ENCODE measurements at regions not wholly inside any gene's neighbourhood (a gene's known extent, or its start where the extent isn't known, plus 50 kb on each side); places are given as distances from the start of the nearest gene placed in this dataset.
"Not testable (repeated sequence)": the region's sequence is repeated elsewhere in the genome, so short reads cannot be mapped to it uniquely, and the experiment has no call there.

DNA sequence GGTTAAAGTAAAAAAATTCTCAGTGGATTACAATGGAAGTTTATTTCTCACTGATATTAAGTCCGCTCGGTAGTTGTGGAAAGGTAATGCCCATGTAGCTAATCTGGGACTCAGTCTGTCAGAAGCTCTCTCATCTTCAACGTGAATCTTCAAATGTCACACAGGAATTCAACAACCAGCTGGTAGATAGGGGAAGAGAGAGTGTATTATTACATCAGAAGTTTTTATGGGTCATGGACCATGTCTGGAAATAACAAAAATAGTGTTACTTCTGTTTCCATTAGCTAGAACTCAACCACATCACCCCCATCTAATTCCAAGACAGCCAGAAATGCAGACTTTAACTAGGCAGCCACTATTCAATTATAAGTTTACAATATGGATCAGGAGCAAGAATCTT is 506.1 kb upstream of the HTR2C start:
- DNase-seq, result no peak

DNA sequence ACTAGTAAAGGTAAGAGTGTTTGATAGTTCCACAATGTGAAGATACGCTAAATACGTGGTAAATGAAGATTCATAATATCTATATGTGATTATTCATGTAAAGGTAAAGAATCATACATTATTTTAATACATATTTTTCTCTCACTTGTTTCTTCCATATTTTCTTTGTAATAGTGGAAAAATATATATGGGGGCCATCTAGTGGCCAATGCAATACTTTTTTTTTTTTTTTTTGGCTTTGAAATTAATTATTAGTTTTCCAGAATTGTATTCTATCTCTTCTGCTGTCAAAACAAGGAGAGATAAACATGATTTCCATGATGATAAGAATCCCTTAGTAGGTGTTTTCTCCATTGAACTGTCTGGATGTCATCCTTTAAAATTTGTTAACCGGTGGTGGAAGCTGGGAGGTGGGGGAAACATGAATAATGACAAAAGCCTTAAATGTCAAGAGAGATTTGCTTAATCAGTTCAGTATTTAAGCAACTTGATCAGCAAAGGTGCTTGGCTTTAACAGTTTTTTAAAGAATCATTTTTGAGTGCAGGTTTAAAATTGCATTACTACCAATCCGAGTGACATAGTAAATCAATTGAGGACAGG is 508.7 kb upstream of the HTR2C start:
- DNase-seq, result no peak

DNA sequence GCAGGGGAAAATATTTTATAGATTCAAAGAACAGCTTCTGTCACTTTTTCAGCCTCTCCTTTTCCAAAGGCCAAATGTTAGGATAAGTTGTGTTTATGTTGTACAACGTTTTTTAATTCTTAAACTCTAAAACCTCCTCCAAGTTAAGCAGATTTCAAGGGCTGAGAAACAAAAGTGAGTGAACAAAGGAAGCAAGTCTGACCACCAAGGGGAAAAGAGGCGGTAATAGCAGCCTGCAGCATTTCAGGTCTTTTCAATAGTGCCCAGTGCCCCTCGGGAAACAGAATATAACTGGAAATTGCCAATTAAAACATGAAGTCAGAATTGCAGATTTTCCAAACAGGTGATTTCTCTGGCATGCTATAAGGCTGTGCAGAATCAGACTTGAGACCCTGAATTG is 510.0 kb upstream of the HTR2C start:
- no peak for DNase-seq

DNA sequence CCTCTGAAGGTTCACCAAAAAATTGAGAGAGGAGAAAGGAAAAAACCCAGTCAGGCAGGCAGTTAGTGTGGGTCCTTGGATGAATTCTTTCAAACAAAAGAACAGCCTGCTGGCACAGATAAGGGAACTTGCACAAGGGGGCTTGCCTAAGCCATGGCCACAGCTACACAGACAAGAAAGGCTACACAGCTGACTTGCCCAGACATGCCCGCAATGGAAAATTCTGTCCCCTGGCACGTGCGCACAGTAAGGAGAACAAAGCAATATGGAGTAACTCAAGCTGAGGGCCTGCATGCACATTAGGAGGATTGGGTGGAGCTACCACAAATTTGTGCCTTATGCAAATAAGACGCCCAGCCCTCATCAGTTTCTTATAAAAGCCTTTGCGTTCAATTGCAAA is 512.5 kb upstream of the HTR2C start:
- no peak for DNase-seq

DNA sequence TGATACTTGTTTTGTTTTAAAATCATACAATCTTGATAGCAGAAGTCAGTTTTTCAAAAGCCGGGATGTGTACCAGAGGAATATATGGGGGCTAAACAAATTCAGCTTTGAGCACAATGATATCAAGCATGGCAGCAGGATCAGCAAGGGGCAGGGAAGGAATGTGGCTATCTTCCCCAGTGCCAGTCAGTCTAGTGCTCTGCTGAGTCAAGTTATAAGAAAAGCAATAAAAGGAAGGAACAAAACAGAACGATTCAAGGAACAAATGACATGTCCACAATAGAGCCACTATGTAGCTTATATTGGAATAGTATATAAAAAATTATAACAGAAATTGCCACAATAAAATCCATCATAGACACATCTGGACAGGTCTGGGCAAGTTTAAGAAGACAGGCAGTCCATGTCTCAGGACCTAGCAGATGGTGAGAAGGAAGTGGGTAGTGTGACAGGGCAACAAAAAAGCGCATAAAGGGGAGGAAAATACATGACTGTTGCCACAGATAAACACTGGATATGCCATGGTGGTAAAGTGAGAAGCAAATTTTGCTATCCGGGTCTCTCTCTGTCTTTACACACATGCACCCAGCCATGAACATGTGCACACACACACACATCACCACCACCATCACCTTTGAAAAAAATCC is 518.2 kb upstream of the HTR2C start:
- no peak for DNase-seq

DNA sequence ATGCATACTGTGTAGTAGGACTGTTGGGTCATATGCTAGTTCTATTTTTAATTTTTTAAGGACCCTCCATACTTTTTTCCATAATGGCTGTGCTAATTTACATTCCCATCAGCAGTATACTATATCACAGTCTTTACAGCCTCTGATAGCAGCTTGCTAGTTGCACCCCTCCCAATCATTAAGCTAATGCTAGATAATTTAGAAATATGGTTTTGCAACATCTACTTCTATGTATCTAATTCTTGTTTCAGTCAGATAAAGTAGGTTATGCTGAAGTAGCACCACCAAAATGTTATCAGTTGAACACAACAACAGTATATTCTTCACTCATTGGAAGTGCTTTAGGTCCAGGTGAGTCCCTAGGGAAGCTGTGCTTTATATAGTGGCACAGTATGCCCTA is 522.7 kb upstream of the HTR2C start:
- no peak for DNase-seq

DNA sequence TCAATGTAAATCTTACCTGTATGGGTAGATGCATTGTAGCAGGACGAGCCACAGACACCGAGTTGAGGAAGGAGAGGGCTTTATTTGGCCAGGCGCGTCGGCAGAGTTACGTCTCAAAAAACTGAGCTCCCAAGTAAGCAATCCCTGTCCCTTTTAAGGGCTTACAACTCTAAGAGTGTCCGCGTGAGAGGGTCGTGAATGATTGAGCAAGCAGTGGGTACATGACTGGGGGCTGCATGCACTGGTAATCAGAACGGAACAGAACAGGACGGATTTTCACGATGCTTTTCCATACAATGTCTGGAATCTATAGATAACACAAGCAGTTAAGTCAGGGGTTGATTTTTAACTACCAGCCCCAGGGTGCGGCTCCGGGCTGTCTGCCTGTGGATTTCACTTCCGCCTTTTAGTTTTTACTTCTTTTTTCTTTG is 524.9 kb upstream of the HTR2C start:
- no peak for DNase-seq

DNA sequence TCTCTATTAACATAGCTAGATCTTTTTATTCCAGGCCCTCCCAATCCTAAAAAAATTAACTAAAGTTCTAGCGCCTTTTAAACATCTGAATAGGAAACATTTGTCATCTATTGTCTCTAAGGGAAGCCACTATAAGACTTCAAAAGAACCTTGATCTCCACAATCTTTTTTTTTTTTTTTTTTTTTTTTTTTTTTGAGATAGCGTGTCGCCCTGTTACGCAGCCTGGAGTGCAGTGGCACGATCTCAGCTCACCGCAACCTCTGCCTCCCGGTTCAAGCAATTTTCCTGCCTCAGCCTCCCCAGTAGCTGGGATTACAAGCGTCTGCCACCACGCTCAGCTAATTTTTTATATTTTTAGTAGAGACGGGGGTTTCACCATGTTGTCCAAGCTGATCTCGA is 526.5 kb upstream of the HTR2C start:
- DNase-seq, result not testable (repeated sequence)

DNA sequence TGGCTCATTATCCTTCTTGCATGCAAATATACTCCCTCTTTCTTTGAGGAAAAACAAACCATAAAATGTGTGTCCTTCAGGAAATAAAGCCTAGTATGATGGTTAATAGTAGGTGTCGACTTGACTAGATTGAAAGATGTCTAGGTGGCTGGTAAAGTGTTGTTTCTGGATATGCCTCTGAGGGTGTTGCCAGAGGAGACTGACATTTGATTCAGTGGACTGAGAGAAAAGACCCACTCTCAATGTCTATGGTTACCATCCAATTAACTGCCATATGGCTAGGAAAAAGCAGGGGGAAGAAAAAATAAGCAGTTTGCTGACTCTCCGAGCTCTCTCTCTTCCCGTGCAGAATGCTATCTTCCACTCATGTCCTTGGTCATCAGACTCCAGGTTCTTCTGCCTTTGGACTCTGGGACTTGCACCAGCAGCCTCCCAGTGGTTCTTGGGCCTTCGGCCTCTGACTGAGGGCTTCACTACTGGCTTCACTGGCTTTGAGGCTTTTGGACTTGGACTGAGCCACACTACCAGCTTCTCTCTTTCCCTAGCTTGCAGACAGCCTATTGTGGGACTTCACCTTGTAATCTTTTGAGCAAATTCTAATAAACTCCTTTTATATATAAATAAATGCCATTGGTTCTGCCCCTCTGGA is 532.1 kb upstream of the HTR2C start:
- DNase-seq, result no peak

DNA sequence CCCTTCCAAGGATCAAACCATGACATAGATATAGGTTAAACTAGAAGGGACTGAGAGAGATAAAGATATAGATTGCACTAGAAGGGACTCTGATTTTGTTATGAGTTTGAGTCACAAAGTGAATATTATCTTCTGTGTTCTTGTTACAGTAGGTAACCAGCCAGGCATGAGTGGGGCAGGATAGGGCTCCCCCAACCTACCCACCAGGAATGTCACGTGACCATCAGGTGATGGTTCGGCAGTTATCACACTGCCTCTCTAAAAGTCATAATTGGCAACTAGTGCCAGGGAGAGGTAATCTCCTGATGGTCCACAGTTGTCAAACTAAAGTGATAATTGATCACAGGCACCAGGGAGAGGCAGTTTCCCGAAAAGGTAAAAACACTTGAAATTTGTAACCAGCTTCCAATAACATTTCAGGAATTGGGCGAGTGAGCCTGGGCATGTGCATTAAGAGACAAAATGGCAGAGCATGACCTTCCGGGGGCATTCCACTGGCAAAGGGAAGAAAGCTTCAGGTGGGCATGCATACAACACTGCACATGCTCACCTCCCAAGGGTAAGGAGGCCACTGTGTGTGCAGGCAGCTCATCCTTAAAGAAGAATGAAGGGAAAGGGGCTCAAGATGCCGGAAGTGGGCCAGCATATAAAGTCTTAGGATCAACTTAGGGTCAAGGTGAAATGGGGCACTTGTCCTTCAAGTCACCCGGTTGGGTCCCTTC is 533.6 kb upstream of the HTR2C start:
- DNase-seq, result no peak

DNA sequence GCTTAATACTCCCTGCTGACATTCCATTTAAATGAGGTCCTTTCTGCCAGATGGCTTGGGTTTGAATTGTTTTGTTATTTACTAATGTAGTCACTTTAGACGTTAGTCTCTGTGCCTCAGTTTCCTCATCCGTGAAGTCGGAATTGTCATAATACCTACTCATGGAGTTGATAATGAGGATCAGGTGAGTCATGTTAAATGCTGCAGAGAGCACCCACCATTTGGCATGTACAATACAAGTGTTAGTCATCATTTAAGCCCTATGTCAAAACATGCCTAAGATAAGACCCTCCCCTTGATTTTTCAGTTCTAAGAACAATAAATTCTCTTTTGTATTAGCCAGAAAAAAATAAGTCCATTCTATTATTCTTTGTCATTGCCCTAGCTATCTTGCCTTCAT is 534.8 kb upstream of the HTR2C start:
- no peak for DNase-seq

DNA sequence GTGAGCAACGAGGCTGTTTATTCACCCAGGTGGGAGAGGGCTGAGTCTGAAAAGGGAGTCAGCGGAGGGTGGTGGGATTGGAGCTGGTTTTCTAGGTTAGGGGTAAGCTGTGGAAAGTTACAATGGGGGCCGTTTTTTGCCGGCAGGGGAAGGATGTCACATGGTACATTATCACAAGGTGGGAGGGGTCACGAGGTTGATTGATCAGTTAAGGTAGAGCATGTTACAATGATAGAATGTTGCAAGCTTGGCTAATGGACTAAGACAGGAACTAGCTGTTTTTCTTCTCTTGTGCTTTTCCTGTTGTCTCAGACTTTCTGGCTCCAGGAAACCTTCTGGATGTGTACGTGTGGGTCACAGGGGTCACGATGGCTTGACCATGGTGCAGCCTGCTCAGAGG is 536.3 kb upstream of the HTR2C start:
- DNase-seq, result no peak

DNA sequence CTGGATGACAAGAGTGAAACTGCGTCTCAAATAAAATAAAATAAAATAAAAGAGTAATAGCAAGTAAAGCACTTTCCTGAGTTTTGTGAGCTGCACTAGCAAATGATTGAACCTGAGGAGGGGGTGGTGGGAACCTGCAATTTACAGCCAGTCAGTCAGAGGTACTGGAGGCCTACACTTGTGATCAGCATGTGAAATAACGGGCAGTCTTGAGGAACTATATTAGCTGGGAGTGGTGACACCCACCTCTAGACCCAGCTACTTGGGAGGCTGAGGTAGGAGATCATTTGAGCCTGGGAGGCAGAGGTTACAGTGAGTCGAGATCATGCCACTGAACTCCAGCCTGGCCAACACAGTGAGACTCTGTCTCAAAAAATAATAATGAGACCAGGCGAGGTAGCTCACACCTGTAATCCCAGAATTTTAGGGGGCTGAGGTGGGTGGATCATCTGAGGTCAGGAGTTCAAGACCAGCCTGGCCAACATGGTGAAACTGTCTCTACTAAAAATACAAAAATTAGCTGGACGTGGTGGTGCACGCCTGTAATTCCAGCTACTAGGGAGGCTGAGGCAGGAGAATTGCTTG is 537.1 kb upstream of the HTR2C start:
- DNase-seq, result no peak

DNA sequence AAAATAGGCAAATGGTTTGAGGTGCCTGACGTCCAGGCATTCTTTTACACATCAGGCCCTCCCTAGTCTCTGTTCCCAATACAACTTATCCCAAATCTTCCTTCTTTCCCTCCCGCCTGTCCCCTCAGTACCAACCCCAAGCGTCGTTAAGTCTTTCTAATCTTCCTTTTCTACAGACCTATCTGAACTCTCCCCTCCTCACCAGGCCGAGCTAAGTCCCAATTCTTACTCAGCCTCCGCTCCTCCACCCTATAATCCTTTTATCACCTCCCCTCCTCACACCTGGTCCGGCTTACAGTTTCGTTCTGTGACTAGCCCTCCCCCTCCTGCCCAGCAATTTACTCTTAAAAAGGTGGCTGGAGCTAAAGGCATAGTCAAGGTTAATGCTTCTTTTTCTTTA is 542.4 kb upstream of the HTR2C start:
- not testable (repeated sequence) for DNase-seq

DNA sequence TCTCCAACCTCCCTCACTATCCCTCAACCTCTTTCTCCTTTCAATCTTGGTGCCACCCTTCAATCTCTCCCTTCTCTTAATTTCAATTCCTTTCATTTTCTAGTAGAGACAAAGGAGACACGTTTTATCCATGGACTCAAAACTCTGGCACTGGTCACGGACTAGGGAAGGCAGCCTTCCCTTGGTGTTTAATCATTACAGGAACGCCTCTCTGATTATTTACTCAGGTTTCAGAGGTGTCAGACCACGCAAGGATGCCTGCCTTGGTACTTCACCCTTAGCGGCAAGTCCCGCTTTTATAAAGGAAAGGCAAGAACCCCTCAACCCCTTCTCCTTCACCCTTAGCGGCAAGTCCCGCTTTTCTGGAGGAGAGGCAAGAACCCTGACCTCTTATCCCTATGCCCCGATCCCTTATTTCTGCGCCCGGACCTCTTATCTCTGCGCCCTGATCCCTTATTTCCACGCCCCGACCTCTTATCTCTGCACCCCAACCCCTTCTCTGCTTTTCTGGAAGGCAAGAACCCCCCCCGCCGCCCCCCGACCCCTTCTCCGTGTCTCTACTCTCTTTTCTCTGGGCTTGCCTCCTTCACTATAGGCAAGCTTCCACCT is 543.1 kb upstream of the HTR2C start:
- DNase-seq, result not testable (repeated sequence)

DNA sequence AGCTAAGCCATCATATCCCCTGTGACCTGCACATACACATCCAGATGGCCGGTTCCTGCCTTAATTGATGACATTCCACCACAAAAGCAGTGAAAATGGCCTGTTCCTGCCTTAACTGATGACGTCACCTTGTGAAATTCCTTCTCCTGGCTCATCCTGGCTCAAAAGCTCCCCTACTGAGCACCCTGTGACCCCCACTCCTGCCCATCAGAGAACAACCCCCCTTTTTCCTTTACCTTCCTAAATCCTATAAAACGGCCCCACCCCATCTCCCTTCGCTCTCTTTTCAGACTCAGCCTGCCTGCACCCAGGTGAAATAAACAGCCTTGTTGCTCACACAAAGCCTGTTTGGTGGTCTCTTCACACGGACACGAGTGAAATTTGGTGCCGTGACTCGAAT is 543.8 kb upstream of the HTR2C start:
- DNase-seq, result not testable (repeated sequence)

DNA sequence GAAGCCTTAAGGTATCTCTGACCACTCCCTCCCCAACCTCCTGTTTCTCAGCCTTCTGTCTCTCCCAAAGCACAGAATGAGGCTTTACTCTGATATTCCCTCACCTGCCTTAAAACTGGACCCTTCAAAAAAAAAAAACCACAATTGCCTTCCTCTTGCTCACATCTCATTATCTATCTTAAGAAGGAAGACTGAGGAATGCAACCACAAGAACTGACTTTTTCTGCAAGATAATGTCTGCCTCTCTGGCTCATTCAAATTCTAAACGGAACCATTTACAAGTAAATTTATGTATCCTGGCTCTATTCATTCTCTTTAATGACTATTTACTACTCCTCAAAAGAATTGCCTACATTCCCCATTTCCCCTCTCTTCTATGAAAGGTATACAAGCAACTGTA is 545.5 kb upstream of the HTR2C start:
- no peak for DNase-seq

DNA sequence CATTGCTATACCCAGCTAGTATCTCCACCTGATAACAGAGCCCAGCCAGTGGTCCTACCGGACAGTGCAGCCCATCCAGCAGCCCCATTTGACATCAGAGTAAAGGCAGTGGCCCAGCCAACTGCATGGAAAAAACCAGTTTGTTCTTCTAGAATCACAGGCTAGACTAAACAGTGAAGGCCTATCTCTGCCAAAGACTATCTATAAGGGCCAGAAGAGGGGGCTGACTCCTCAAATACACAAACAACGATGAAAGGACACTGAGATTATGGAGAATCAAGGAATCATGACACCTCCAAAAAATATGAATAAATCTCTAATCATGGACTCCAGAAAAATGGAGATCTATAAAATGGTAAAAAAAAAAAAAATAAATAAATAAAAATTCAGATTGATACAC is 546.4 kb upstream of the HTR2C start:
- no peak for DNase-seq

DNA sequence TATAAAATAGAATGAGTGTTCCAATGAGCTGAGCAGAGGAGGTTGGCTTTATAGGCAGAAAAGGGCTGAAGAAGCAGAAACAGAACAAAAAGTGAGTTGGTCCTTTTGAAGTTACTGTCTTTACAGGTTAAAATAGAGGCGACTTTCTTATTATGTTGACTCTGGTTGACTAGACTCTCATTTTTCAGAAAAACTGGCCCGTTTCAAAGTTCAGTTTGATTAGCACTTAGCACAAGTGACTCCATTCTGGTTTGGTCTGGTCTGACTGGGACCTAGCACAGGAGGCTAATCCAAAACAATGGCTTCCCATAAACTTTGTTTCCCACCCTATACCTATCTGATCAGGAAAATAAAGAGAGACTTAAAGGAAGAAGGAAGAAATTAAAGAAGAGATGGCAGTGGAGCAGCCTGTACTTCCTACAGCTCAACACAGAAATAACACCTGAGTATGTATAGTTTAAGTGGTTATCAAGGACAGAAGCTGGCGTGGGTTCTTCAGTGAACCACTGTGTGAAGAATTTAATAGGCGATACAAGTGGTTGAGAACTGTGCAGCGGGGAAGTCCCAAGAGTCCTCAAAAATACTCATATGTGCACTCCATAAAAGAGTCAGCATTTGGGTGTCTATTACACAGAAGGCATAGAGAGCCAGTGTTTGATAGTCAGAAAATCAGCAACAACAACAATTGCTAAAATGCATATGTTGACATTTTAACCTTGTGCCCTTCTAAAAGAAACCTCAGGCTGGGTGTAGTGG is 554.8 kb upstream of the HTR2C start:
- DNase-seq, result no peak

DNA sequence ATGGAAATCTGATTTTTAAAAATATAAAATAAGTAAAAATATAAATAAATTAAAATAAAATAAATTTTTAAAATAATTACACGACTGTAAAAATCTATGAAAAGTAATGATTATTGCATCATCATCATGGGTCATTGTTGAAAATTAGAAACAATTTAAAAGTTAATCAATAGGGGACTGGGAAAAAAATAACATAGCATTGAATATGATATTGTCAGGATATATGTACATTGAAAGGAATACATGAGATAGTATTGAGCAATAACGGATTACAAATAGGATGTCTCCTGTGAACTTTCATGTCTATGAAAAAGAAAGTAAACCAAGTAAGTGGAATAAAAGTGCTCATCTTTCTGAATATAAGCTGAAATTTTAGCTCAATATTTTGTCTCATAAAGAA is 566.8 kb upstream of the HTR2C start:
- DNase-seq, result no peak

DNA sequence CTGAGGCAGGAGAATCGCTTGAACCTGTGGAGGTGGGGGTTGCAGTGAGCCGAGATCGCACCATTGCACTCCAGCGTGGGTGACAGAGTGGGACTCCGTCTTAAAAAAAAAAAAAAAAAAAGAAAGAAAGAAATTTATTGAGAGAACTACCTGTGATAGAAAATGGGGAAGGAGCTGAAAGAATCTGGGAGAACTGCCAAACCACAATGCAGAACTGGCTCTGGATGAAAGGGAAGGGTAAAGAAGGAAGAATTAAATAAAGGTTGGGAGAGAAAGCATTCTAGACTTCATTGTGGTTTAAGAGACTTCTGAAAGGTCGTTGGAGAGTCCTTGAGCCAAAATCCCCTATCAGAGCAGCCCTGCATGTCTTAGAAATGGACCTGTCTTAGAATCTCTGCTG is 567.9 kb upstream of the HTR2C start:
- no peak for DNase-seq

DNA sequence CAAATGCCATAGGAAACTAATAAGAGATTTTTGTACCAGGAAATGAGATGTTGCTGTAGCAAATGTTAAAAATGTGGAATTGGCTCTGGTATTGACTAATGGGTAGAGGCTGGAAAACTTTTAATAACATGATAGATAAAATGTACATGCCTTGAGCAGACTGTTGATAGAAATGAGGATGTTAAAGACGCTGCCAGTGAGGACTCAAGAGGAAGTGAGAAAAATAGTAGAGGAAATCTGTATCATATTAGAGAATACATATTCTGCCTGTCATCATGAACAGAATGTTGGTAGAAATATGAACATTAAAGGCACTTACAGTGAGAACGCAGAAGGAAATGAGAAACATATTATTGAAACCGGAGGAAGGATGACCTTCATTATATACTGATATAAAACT is 577.2 kb upstream of the HTR2C start:
- DNase-seq, result no peak

Measured in hippocampal formation (tissue), 2 donors.